GM19240 (cell line): ENCODE measurements at regions not wholly inside any gene's neighbourhood (a gene's known extent, or its start where the extent isn't known, plus 50 kb on each side); places are given as distances from the start of the nearest gene placed in this dataset.
A peak's percentile ranks its signal among the peaks of the same experiment; 100 is the strongest.
"Not testable (repeated sequence)": the region's sequence is repeated elsewhere in the genome, so short reads cannot be mapped to it uniquely, and the experiment has no call there.

Experiments
- DNase-seq: peaks from one replicate; pipeline ENCODE4 v3.0.0; 2011; ENCODE audit warnings: low spot score; ENCODE audit not compliant: insufficient read length

DNA sequence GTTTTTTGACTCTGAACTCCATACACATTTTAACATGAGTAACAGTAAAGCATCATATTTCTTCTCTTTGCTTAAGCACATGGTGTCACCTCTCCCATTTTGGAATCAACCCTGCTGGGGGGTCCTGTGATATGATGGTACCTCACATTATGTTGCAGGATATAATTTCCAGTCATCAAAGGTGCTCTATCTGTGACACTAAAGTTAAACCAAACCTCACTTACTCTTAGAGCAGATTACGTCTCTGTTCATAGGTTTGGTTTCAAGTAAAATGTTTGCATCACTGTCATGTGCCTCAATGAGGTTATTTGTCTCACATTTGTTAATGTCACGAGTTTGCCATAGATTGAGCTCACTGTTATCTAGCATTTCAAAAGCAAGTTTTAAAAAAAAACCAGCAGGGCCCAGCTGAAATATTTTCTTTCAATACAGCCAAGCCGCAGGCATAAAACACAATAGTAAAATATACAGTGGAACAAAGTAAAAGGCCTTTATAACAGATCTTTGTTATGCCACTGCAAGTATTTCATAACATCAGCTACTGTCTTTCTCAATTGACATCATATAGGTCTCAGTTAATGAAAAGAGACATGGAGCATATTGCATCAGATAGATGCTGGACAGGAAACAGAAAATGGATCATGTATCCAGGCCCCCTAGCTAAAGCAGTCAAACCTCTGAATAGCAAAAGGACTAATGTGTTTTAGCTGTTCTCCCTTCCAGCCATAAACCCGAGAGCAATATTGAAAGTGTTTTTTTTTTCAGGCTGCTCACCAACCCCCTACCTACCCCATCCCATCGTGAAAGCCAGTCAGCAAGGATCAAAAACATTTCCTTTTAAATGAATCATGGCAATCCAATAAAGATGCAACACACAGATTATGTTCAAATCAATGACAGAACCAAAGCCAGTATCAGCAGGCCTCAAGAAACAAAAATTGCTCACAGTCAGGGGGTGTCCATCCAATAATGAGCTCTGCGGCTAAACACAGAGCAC, 182.1 kb upstream of the ITGA1 start:
- DNase-seq = no peak

DNA sequence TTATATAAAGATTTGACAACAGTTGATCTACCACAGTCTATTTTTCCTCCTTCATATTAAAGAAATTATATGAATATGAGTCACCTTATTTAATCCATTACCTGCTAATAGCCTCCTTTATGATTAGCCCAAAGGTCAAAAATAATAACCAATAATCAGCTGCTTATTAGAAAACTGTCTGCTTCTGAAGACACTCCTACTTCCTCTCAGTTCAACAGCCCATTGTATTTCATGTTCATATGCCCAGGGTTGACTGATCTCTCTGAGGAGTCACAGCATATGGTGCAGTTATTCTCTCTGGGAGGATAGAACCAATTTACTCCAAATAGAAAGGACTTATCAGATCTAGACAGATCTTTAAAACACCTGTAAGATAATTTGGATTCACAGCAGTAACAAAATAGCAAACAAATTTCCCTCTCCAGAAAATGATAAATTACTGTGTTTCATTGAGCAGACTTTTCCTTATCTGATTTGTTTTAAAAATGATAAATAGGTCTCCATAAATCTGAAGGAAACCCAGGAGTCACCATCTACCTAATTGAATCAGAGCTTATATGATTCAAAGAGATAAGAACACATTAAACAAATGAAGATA, 180.4 kb upstream of the ITGA1 start:
- DNase-seq = no peak

DNA sequence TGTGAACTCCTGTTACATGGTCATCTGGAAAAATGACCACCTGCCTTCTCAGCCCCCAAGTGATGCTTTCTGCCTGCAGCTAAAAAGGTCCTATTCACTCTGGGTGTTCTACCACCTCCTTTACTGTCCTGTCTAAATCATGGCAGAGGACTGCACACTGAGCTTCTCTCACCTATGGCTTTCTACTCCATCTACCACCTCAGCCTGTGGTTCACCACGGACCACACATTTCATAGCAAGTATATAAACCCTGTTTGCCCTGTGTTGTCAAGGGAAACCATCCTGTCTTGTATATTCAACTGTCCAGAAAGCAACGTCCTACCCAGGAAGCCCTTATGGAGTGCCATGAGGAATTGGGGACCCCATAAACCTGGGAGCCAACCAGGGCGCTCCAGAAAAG, 167.4 kb upstream of the ITGA1 start:
- no peak for DNase-seq

DNA sequence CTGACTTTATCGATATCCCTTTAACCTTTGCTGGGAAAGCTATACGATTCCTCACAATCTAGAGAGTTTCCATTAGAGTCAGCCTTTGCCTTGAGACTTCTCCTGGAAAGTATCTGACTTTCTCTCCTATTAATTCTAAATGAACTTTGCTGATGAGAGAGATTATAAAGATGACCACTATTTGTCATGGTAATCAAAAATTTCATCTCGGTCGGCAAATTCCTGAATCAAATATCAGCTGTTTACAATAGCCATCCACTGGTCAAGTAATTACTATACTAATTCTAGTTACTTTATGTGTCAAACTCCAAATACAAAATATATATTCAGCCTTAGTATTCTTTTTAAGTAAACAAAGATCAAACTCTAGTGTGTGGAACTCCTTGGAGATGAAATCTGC, 164.4 kb upstream of the ITGA1 start:
- DNase-seq = no peak

DNA sequence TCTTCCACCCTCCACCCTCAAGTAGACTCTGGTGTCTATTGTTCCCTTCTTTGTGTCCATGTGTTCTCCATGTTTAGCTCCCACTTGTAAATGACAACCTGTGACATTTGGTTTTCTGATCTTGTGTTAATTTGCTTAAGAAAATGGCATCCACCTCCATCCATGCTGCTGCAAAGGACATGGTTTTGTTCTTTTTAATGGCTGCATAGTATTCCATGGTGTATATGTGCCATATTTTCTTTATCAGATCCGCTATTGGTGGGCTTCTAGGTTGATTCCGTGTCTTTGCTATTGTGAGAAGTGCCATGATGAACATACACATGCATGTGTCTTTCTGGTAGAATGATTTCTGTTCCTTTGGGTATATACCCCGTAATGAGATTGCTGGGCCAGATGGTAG, 163.4 kb upstream of the ITGA1 start:
- no peak for DNase-seq

DNA sequence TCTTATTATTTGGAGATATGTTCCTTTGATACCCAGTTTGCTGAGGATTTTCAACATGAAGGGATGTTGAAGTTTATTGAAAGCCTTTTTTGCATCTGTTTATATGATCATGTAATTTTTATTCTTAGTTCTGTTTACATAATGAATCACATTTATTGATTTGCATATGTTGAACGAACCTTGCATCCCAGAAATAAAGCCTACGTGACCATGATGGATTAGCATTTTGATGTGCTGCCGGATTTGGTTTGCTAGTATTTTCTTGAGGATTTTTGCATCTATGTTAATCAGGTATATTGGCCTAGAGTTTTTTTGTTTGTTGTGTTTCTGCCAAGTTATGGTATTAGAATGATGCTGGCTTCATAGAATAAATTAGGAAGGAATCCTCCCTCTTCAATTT, 161.4 kb upstream of the ITGA1 start:
- no peak for DNase-seq

DNA sequence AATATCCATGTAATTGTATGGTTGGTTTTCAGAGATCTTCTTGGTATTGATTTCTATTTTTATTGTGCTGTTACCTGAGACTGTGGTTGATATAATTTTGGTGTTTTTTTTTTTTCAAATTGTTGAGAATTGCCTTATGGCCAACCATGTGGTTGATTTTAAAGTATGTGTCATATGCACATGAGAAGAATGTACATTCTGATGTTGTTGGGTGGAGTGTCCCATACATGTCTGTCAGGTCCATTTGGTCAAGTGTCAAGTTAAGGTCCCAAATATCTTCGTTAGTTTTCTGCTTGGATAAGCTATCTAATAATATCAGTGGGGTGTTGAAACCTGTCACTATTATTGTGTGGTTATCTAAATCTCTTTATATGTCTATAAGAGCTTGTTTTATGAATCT, 160.0 kb upstream of the ITGA1 start:
- DNase-seq = no peak

DNA sequence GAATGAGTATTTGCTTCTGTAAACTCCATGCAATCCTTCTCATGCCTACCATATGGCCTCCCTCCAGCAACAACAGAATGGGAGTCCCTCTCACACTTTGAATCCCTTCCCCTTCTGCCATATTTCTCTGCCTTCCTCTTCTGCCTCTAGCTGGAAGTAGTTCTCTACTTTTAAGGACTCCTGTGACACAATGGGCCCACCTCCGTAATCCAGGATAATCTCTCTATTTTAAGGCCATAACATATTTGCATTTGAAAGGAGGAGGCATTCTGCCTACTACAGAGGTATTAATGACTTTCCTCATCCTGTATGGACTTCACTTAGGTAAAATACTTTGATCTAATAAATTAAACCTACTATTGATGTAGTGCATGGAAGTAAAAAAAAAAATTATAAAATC, 155.4 kb upstream of the ITGA1 start:
- no peak for DNase-seq

DNA sequence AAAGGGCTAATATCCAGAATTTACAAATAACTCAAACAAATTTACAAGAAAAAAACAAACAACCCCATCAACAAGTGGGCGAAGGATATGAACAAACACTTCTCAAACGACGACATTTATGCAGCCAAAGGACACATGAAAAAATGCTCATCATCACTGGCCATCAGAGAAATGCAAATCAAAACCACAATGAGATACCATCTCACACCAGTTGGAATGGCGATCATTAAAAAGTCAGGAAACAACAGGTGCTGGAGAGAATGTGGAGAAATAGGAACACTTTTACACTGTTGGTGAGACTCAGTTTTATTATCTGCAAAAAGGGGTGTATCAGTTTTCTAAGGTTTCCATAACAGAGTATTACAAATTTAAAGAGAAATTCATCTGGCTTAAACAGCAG, 153.5 kb upstream of the ITGA1 start:
- not testable (repeated sequence) for DNase-seq

DNA sequence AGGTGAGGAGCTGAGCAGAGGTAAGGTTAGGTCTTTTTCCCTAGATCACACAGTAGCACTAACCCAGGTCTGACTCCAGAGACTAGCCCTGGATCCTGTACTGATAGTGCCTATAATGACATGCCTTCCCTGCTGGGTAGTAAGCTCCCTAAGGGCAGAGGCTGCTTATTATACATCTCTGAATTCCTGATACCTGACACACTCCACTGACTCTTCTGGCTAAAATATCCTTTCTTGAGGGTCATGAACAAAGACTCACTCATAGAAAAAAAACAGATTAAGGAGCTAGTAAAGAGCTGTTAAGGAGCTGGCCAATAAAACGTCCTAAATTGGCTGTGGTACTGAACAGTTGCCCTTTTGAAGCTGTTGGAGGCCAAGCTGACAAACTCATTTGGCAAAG, 149.0 kb upstream of the ITGA1 start:
- no peak for DNase-seq

DNA sequence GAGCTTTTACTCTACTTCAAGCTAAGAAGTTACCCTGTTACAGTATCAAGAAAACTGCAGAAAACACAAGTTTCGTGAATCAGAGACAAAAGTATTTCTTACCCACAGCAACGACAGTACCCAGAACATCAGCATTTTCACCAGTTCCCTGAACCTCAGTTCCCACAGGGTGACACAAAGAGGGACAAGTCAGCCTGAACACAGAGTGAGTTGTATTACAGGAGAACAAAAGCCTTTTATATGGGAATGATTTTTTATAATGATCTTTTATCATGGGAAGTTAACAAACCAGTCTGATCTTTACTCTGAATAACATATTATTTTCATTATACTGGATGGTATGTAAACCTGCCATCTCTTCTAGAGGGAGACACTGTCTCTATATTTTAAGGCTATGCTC, 139.0 kb upstream of the ITGA1 start:
- DNase-seq = no peak

DNA sequence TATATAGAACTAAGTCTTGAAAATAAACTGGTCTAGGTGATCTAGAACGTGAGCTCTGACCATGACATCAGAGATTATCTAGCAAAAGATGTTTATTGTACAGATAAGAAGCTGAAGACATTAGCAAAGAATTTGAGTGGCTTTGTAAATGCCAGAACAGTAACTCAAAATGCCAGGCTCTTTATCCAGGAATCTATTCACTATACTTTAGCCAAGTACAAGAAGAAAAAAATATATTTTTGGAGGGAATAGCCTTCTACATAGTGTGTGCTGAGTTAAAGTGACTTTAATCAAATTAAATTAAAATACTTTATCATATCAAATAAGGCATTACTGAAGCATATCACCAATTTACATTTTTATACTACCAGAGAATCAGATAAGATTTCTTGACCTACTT, 132.6 kb upstream of the ITGA1 start:
- no peak for DNase-seq

DNA sequence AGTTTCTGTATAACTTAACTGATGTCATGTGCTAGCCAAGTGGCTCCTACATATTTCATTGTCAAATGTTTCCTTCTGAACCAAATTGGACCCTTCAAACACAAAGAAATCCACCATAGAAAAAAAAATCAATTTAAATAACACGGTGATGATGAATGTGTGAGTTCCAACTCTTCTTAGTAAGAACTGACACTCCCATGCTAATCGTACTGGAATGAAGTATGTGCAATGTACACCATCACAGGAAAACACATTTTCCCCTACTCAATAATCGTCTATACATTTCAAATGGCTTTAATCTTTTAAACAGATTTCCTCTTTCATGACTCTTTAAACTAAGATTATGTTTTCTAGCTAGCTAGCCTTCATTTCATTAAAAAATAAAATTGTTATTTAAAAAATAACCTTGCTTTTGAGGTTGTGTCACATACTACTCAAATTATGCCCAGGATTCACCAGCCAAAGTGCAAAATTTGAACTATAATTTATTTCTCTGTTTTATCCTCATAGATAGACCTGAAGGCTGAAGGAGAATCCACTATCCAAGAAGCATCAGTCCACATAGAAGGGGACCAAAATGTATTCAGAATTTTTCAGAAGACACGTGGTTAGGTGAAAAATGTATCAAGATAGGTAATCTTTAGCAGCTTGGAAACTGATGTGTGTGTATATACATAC, 131.0 kb upstream of the ITGA1 start:
- no peak for DNase-seq

DNA sequence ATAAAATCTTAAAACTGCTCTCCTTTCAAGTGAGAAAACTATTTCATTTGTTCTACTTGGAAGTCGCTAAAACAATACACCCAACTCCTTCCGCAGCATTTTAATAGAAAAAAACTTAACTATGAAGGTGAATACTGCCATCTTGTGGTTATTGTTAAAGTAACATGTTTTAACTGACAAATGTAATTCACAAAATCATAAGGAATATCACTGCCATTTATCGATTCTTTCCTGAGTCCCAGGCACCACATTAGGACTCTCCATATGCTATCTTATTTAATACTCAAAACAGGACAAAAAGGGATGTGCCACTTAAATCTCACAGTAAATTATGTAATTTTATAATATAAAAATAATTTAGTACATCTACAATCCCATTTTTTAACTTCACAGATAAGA, 130.5 kb upstream of the ITGA1 start:
- peak; percentile 0 for DNase-seq

DNA sequence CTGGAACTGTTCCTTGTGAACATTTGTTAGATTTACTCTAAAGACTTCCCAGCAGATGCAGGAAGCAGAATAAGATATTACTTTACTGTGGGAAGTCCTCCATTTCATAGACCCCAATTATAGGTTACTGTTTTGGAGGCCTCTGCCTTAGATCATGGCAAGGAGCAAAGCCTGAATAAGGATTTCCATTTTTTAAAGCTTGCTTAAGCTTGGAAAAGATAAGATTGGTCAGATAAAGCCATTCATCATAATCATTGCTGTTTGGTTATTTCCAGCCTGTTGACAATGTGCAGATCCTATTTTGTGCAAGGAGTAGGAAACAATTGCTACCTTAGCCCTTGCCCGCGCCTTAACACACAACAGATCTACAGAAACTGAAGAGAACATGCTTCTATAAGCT, 129.5 kb upstream of the ITGA1 start:
- DNase-seq = no peak

DNA sequence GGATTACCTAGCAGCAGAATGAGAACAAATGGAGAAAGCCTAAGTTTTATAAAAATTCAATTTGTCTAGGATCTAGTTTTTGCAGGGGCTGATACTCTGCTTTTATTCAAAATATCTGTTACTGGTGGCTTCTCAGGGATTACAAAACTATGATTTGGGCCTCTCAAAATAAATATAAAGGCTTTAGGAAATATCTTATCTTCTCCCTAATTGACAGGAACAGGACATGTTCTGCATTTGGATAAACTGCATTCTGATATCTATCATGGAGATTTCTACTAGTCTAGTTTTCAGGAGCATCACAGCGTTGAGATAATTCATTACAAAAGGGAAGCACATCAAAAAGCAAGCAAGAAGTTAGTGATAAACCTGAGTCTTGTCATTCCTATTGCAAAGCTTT, 127.1 kb upstream of the ITGA1 start:
- DNase-seq = no peak

DNA sequence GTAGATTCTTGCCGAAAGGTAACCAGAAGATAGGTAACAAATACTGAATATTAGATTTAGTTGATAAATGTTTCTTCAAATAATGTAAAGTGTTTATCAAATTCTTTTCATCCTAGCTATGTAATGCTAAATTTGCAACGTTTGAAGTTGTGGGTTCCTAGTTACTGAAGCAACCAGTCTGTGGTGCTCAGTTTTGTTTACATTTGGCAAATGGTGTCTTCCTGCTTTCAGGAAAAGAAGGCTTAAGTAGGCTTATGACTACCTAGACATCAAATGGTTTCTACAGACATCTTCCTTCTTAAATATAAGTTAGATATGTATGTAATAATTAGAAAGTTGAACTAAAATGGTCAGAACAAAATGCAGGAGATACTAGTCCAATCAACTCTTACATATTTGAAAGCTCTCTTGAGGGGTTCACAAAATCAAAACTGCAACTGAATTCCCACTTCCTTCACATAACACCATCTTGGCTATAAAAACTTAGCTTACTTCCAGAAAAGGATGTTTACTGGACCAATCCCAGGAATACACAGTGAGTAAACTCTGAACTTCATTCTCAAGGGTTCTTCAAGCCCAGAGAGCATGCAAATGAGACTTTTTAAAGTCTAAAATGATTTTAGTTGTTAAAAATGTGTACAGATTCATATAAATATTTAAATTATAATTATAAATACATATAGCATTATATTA, 125.7 kb upstream of the ITGA1 start:
- no peak for DNase-seq

DNA sequence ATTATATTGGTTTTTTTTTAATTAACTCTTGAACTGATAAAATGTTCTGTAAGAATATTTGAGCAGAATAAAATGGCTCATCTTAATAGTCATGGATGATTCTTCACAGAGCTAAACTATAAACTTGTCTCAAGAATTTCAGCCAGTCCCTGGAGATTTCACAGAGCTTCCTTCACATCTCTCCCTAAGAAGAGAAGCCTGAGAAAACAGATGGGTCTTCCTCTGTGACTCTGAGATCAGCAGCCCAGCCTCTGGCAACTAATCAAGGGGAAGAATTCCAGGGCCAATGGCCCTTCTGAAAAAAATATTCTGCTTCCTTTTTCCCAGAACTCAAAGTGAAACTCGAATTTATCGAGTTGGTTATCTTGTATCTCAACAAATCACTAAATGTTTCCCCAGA, 122.2 kb upstream of the ITGA1 start:
- no peak for DNase-seq

DNA sequence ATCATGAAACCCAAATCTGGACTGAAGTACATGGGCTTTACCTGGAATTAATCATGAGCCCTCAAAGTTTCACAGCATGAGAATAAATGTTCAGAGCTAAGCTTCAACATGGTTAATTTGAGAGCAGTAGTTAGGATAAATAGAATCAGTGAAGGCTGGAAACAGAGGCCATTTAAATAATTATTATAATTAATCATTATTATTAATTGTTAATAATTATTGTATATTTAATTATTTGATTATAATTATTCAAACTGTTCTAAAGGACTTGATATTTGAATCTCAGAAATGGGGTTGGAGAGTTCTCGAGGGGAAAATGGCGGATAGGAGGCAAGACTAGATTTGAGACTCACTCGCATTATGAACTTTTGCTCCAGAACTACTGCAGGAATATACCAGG, 119.6 kb upstream of the ITGA1 start:
- DNase-seq = no peak

DNA sequence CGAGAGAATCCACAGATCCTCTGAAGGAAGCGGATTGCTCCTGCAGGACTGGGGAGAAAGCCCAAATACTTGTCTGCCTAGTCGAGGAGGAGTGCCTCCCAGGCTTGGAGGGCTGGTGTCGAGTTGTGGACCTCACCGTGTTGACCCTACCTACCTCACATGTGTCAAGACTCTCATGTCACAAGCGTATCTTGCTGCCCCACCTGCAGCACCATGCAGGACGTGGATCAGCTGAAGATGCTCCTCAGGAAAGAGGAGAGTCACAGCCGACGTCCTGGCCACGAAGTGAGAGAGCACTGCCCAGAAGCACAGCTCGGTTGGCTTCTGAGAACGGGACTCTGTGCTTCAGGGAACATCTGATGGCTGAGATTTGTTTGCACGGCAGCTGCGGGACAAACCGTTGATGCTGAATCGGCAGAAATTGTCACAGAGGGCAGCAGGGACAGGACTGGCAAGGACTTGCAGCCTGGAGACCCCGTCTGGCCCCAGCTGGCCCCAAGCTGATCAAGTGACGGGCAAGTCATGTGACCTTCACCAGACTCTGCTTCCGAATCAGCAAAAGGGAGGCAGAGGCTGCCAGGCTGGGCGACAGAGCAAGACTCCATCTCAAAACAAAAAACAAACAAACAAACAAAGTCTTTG, 119.1 kb upstream of the ITGA1 start:
- DNase-seq = no peak

DNA sequence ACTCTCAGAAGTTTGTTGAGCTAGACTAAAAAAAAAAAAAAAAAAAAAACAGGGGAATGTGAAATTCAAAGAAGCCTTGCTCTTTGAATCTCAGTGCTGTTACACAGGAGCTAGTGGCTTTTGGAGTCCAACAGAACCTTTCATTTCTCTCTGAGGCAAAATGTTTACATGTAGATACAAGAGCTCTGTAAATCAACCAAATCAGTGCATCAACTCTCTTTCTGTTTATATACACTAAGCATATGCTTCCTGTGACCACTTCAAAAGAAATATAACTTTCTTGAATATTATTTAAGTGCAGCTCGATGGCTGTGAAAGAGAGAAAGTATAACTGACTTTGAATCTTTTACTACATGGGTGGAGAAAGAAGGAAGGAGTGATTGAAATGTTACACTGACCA, 115.3 kb upstream of the ITGA1 start:
- DNase-seq = no peak
